Suprapubic skin (tissue), 4 donors: ENCODE measurements at regions not wholly inside any gene's neighbourhood (a gene's known extent, or its start where the extent isn't known, plus 50 kb on each side); places are given as distances from the start of the nearest gene placed in this dataset.
"Not testable (repeated sequence)": the region's sequence is repeated elsewhere in the genome, so short reads cannot be mapped to it uniquely, and the experiment has no call there.

ENCODE experiments used
- POLR2A ChIP-seq, 2 donors: fragments of 450-650 bp; IDR thresholded peaks; one replicate each; pipeline ENCODE4 v1.6.1; 2017; ENCODE audit warnings: antibody characterized with exemption in 2 of 2, mild to moderate bottlenecking in 2 of 2, moderate library complexity in 2 of 2
- POLR2AphosphoS5 ChIP-seq, 3 donors: sonication (generic); formaldehyde crosslinking; IDR thresholded peaks; one replicate each; pipeline ENCODE4 v1.6.1; 2017; ENCODE audit warnings: antibody characterized with exemption in 3 of 3
- TF ChIP-seq, protein P1 (sequence below), 2 donors: fragments of 200-600 bp in 1 of 2; fragments of 450-650 bp in 1 of 2; sonication (generic) in 1 of 2; IDR thresholded peaks; one replicate each; pipeline ENCODE4 v1.5.1; 2016 to 2019; ENCODE audit warnings: antibody characterized with exemption in 2 of 2, mild to moderate bottlenecking in 1 of 2, moderate library complexity in 1 of 2

- TF ChIP-seq, protein P1, sequence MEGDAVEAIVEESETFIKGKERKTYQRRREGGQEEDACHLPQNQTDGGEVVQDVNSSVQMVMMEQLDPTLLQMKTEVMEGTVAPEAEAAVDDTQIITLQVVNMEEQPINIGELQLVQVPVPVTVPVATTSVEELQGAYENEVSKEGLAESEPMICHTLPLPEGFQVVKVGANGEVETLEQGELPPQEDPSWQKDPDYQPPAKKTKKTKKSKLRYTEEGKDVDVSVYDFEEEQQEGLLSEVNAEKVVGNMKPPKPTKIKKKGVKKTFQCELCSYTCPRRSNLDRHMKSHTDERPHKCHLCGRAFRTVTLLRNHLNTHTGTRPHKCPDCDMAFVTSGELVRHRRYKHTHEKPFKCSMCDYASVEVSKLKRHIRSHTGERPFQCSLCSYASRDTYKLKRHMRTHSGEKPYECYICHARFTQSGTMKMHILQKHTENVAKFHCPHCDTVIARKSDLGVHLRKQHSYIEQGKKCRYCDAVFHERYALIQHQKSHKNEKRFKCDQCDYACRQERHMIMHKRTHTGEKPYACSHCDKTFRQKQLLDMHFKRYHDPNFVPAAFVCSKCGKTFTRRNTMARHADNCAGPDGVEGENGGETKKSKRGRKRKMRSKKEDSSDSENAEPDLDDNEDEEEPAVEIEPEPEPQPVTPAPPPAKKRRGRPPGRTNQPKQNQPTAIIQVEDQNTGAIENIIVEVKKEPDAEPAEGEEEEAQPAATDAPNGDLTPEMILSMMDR (IDR thresholded peaks at IDR 0.05) = not testable (repeated sequence)
- not testable (repeated sequence) for TF ChIP-seq POLR2AphosphoS5, POLR2A (IDR thresholded peaks at IDR 0.05)
Observed at GRCh38 chr11:49750960-49751359, 201.2 kb upstream of the OR4C13 start.
